Stomach (tissue), 8 donors: ENCODE measurements at regions not wholly inside any gene's neighbourhood (a gene's known extent, or its start where the extent isn't known, plus 50 kb on each side); places are given as distances from the start of the nearest gene placed in this dataset.

ENCODE experiments used
- DNase-seq, 2 donors: peaks; one replicate each; pipeline versions ENCODE4 v3.0.0 to v3.0.0-alpha.2; 2013 to 2019
- H3K27ac ChIP-seq, 5 donors: fragments of 200-600 bp in 4 of 5; sonication (generic) in 4 of 5; one replicate each; pipeline ENCODE4 v1.5.1; 2013 to 2019; ENCODE audit warnings: mild to moderate bottlenecking in 1 of 5, moderate library complexity in 1 of 5
- H3K27me3 ChIP-seq, 3 donors: fragments of 200-600 bp; sonication (generic); one replicate each; pipeline ENCODE4 v1.5.1; 2017 to 2019; ENCODE audit warnings: mixed run types in 1 of 3
- H3K36me3 ChIP-seq, 4 donors: fragments of 200-600 bp; sonication (generic); 1 replicate in 3 of 4; 2 replicates in 1 of 4; pipeline ENCODE4 v1.5.1; 2016 to 2019
- H3K4me1 ChIP-seq, 4 donors: fragments of 200-600 bp; sonication (generic); one replicate each; pipeline ENCODE4 v1.5.1; 2016 to 2019
- H3K4me3 ChIP-seq, 4 donors: fragments of 200-600 bp; sonication (generic) in 3 of 4; one replicate each; pipeline ENCODE4 v1.5.1; 2016 to 2019; ENCODE audit warnings: mild to moderate bottlenecking in 1 of 4
- H3K9me3 ChIP-seq, 4 donors: fragments of 200-600 bp; sonication (generic); one replicate each; pipeline ENCODE4 v1.5.1; 2016 to 2019
- EP300 ChIP-seq: sonication (generic); formaldehyde crosslinking; IDR thresholded peaks from one replicate; pipeline ENCODE4 v1.6.1; 2017; ENCODE audit warnings: antibody characterized with exemption
- POLR2A ChIP-seq, 4 donors: fragments of 450-650 bp; IDR thresholded peaks; one replicate each; pipeline ENCODE4 v1.6.1; 2016; ENCODE audit warnings: antibody characterized with exemption in 4 of 4, control low read depth in 2 of 4, mild to moderate bottlenecking in 1 of 4, moderate library complexity in 1 of 4
- POLR2AphosphoS5 ChIP-seq, 3 donors: sonication (generic); formaldehyde crosslinking; IDR thresholded peaks; one replicate each; pipeline ENCODE4 v1.6.1; 2016; ENCODE audit warnings: antibody characterized with exemption in 3 of 3
- WGBS, 5 donors: extraction: QIAGEN DNeasy Blood & Tissue Kit in 3 of 5; methylation state at CpG; one replicate each; pipeline versions ENCODE4 v1.1.5 to v1.1.7; 2013 to 2018; 5-methylcytosine and 5-hydroxymethylcytosine counted together
- intact Hi-C: fragments of 100-400 bp; cut with DNase I; formaldehyde crosslinking; loops from one replicate; pipeline ENCODE4 v1.15.1; 2023; ENCODE audit warnings: low total_unique reads
- TF ChIP-seq, protein P1 (sequence below), 7 experiments: fragments of 450-650 bp in 4 of 7; fragments of 200-600 bp in 3 of 7; sonication (generic) in 3 of 7; IDR thresholded peaks; one replicate each; pipeline ENCODE4 v1.5.1; 2016 to 2019; ENCODE audit warnings: antibody characterized with exemption in 7 of 7, control low read depth in 2 of 7, mild to moderate bottlenecking in 1 of 7
- donor health status: healthy with polysubstance abuse.
- donor health status: Bipolar disorder and iron deficiency.
- donor health status: healthy.

DNA sequence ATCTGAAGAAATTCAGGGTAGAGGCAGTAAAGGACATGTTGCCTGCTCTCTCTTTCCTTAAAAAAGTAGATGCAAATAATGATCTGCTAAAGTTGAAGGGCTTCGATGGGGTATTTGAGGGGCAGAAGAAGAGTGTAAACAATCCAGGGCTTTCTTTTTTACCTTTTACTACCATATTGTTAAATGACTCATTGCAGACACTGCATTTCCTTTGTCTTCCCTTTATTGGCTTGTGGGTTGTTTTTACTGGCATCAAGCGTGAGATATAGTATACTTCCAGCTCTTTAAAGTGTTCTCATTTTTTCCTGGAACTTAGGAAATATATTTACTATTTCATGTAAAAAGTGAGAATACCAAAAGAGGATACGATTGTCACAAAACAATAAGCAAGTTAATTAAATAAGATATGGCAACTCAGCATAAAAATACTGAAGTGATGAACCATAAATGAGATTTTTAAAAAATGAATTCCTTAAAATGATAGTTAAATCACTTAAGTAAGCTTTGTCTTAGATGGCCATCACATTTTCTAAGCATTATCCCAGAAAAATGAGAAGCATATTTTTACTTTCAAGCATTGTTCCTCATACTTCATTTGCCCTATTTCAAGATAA lies 72.3 kb upstream of the KRAS start:
- DNase-seq = peak in 1 of 2 donors; percentile 9
- intact Hi-C loops = no loop called here
- no peak overlapping the region for H3K27ac ChIP-seq
- 30 to 46% (median 42%) methylated on average over 3 of the region's 3 CpGs for WGBS, 5 donors
- no peaks in the 10 kb centered on the region for H3K36me3 ChIP-seq
- TF ChIP-seq POLR2AphosphoS5 (IDR thresholded peaks at IDR 0.05) = no peak
- TF ChIP-seq, protein P1, sequence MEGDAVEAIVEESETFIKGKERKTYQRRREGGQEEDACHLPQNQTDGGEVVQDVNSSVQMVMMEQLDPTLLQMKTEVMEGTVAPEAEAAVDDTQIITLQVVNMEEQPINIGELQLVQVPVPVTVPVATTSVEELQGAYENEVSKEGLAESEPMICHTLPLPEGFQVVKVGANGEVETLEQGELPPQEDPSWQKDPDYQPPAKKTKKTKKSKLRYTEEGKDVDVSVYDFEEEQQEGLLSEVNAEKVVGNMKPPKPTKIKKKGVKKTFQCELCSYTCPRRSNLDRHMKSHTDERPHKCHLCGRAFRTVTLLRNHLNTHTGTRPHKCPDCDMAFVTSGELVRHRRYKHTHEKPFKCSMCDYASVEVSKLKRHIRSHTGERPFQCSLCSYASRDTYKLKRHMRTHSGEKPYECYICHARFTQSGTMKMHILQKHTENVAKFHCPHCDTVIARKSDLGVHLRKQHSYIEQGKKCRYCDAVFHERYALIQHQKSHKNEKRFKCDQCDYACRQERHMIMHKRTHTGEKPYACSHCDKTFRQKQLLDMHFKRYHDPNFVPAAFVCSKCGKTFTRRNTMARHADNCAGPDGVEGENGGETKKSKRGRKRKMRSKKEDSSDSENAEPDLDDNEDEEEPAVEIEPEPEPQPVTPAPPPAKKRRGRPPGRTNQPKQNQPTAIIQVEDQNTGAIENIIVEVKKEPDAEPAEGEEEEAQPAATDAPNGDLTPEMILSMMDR (IDR thresholded peaks at IDR 0.05) = no peak
- TF ChIP-seq EP300 = no peak
- no peak for TF ChIP-seq POLR2A (IDR thresholded peaks at IDR 0.05)
- no peaks in the 10 kb centered on the region for H3K4me1 ChIP-seq
- no peaks in the 10 kb centered on the region for H3K9me3 ChIP-seq
- H3K4me3 ChIP-seq = no peak overlapping the region
- no peaks in the 10 kb centered on the region for H3K27me3 ChIP-seq

DNA sequence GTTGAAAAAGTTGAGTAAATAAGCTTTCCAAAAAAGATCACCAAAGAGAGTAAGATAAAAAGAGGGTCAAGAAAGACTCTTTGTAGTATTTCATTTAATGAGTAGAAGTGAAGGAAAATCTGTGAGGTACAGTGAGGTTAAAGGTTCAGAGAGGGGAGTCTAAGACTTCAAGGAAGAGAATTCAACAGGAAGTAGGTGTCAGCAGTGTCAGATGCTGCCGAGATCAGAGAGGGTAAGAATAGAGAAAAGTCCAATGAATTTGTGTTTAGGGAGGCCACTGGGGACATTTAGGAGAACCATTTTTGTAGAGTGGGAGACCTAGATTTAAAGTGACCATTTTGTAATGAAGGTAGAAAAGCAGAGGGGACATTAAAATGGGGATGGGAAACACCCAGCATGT lies 71.6 kb upstream of the KRAS start:
- intact Hi-C loops = no loop called here
- H3K27ac ChIP-seq = no peak overlapping the region
- WGBS, 5 donors = 60 to 71% (median 63%) methylated on average over 1 of the region's 1 CpG
- DNase-seq = peak in 1 of 2 donors; percentile 5
- H3K4me3 ChIP-seq = no peak overlapping the region
- TF ChIP-seq, protein P1 (IDR thresholded peaks at IDR 0.05) = no peak
- no peak for TF ChIP-seq EP300
- TF ChIP-seq POLR2A (IDR thresholded peaks at IDR 0.05) = no peak
- TF ChIP-seq POLR2AphosphoS5 (IDR thresholded peaks at IDR 0.05) = no peak
- H3K36me3 ChIP-seq = no peaks in the 10 kb centered on the region
- H3K4me1 ChIP-seq = no peaks in the 10 kb centered on the region
- H3K9me3 ChIP-seq = no peaks in the 10 kb centered on the region
- H3K27me3 ChIP-seq = no peaks in the 10 kb centered on the region

DNA sequence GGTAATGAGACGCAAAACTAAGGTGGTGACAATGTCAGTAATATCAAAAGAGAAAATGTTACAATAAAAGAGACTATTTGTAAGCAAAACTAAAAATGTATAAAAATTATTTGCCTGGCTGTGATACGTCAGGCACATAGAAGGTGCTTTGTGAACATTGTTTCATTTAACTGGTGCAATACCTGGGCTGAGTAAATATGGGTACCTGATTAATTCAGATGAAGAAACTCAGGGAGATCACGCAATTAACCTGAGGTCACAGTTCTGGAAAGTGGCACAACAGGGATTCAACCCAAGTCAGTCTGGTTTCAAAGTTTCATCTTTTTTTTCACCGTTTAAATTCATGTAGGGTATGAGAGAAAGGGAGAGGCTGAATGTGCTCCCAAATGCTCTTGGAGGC lies 71.0 kb upstream of the KRAS start:
- H3K27me3 ChIP-seq = no peaks in the 10 kb centered on the region
- no peaks in the 10 kb centered on the region for H3K4me1 ChIP-seq
- DNase-seq = no peak
- no peak overlapping the region for H3K4me3 ChIP-seq
- WGBS, 5 donors = 89 to 92% (median 92%) methylated on average over 4 of the region's 4 CpGs
- intact Hi-C loops = no loop called here
- H3K9me3 ChIP-seq = no peaks in the 10 kb centered on the region
- no peak overlapping the region for H3K27ac ChIP-seq
- TF ChIP-seq EP300 (no peak), POLR2A (IDR thresholded peaks at IDR 0.05) (no peak), POLR2AphosphoS5 (IDR thresholded peaks at IDR 0.05) (no peak)
- no peaks in the 10 kb centered on the region for H3K36me3 ChIP-seq

DNA sequence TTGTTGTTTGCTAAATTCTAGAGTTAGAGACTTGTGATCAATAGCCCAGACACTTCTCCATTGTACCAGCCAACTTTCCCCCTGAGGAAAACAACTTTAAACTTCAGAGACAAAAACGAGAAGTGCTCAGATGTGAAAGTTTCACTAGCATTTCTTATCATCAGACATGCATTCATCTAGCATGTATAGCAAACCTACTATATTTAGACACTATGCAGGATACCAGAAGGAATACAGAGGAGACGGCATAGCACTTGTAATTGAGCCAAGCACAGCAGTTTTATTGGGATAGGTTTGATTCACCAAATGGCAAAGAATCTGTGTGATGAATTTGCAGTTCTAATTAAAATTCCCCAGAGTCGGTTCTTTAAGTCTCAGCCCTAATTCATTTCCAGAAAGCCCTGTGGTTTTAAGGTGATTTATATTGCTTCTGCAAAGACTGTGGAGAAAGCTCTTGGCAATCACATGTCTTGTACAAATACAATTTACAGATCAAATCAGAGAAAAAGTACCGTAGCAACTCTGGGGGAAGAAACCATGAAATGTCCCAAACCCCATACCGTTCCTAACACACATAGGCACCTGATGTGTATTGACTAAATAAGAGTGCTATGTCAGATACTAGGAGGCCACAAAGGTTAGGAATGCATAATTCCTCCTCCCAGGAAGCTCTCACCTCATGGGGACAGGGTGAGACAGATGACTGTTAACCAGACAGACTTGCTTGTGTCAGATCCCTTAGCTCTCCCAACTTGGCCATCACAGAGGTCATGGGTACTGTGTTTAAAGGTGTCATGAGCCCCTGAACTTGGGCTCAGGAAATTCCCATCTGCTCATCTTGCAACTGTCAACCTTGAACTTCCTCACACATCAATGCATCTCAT lies 69.6 kb upstream of the KRAS start:
- Histone ChIP-seq H3K4me1 (no peaks in the 10 kb centered on the region), H3K27ac (no peak overlapping the region), H3K36me3 (no peaks in the 10 kb centered on the region), H3K27me3 (no peaks in the 10 kb centered on the region), H3K9me3 (no peaks in the 10 kb centered on the region), H3K4me3 (no peak overlapping the region)
- 20 to 37% (median 28%) methylated on average over 5 of the region's 5 CpGs for WGBS, 5 donors
- TF ChIP-seq POLR2AphosphoS5 (IDR thresholded peaks at IDR 0.05) (no peak), EP300 (no peak), POLR2A (IDR thresholded peaks at IDR 0.05) (no peak)
- TF ChIP-seq, protein P1 (IDR thresholded peaks at IDR 0.05) = no peak
- intact Hi-C loops = no loop called here
- peak in 1 of 2 donors; percentile 3 for DNase-seq
